HG03280 (cell line): ENCODE measurements at regions not wholly inside any gene's neighbourhood (a gene's known extent, or its start where the extent isn't known, plus 50 kb on each side); places are given as distances from the start of the nearest gene placed in this dataset.

ENCODE experiments used
- ATAC-seq: cut with Tn5 transposase; IDR thresholded peaks from one replicate; pipeline ENCODE4 v1.9.1; 2021; ENCODE audit warnings: mild to moderate bottlenecking, moderate library complexity; ENCODE audit not compliant: unreplicated experiment

GRCh38 chr4:20302336-20302735, 50.6 kb downstream of the SLIT2 start:
- no peak for ATAC-seq

- no peak for ATAC-seq
Observed at GRCh38 chr4:20305976-20306375, 54.3 kb downstream of the SLIT2 start.

GRCh38 chr4:20311856-20312255, 60.2 kb downstream of the SLIT2 start:
- ATAC-seq: no peak

- ATAC-seq: no peak
Observed at GRCh38 chr4:20313237-20314030, 61.7 kb downstream of the SLIT2 start.

- ATAC-seq: no peak
Observed at GRCh38 chr4:20317424-20317985, 65.8 kb downstream of the SLIT2 start.

GRCh38 chr4:20318001-20318908, 66.5 kb downstream of the SLIT2 start:
- no peak for ATAC-seq

GRCh38 chr4:20318909-20319277, 67.2 kb downstream of the SLIT2 start:
- ATAC-seq: no peak

- no peak for ATAC-seq
Observed at GRCh38 chr4:20319825-20320612, 68.3 kb downstream of the SLIT2 start.

- ATAC-seq: no peak
Observed at GRCh38 chr4:20323991-20324390, 72.3 kb downstream of the SLIT2 start.

GRCh38 chr4:20326460-20326859, 74.8 kb downstream of the SLIT2 start:
- no peak for ATAC-seq

- no peak for ATAC-seq
Observed at GRCh38 chr4:20326977-20327376, 75.3 kb downstream of the SLIT2 start.

- no peak for ATAC-seq
Observed at GRCh38 chr4:20327808-20328207, 76.1 kb downstream of the SLIT2 start.

- ATAC-seq: no peak
Observed at GRCh38 chr4:20331642-20332041, 79.9 kb downstream of the SLIT2 start.

GRCh38 chr4:20333141-20333715, 81.5 kb downstream of the SLIT2 start:
- no peak for ATAC-seq

- no peak for ATAC-seq
Observed at GRCh38 chr4:20337261-20337664, 85.6 kb downstream of the SLIT2 start.

- no peak for ATAC-seq
Observed at GRCh38 chr4:20338841-20339240, 87.1 kb downstream of the SLIT2 start.

GRCh38 chr4:20341134-20341738, 89.5 kb downstream of the SLIT2 start:
- no peak for ATAC-seq

GRCh38 chr4:20347531-20347930, 95.8 kb downstream of the SLIT2 start:
- ATAC-seq: no peak

GRCh38 chr4:20348411-20348810, 96.7 kb downstream of the SLIT2 start:
- ATAC-seq: no peak
